Activated T-cell treated with anti-CD3 and anti-CD28 coated beads for 1 hour (primary cell): ENCODE measurements at regions not wholly inside any gene's neighbourhood (a gene's known extent, or its start where the extent isn't known, plus 50 kb on each side); places are given as distances from the start of the nearest gene placed in this dataset.

Experiments used
- DNase-seq: peaks from one replicate; pipeline ENCODE4 v3.0.0-alpha.2; 2020; ENCODE audit warnings: low read depth

- DNase-seq, result no peak
Measured at GRCh38 chr2:125491663-125492062, 1164.3 kb upstream of the GYPC start.

GRCh38 chr2:125512313-125512712 is 1143.6 kb upstream of the GYPC start:
- DNase-seq, result no peak

- no peak for DNase-seq
Measured at GRCh38 chr2:125516496-125517109, 1139.4 kb upstream of the GYPC start.

GRCh38 chr2:125526093-125526492 is 1129.9 kb upstream of the GYPC start:
- no peak for DNase-seq

- no peak for DNase-seq
Measured at GRCh38 chr2:125535089-125535488, 1120.9 kb upstream of the GYPC start.

- DNase-seq, result no peak
Measured at GRCh38 chr2:125543968-125544514, 1111.9 kb upstream of the GYPC start.

GRCh38 chr2:125553768-125554167 is 1102.2 kb upstream of the GYPC start:
- no peak for DNase-seq

GRCh38 chr2:125554956-125555355 is 1101.0 kb upstream of the GYPC start:
- DNase-seq, result no peak

- no peak for DNase-seq
Measured at GRCh38 chr2:125559186-125559585, 1096.8 kb upstream of the GYPC start.

- no peak for DNase-seq
Measured at GRCh38 chr2:125560855-125561254, 1095.1 kb upstream of the GYPC start.

- DNase-seq, result no peak
Measured at GRCh38 chr2:125561302-125561701, 1094.7 kb upstream of the GYPC start.

GRCh38 chr2:125562924-125563323 is 1093.0 kb upstream of the GYPC start:
- no peak for DNase-seq

GRCh38 chr2:125564471-125564870 is 1091.5 kb upstream of the GYPC start:
- DNase-seq, result no peak

- no peak for DNase-seq
Measured at GRCh38 chr2:125566422-125566821, 1089.5 kb upstream of the GYPC start.

GRCh38 chr2:125567100-125567499 is 1088.9 kb upstream of the GYPC start:
- DNase-seq, result no peak

GRCh38 chr2:125572660-125573059 is 1083.3 kb upstream of the GYPC start:
- no peak for DNase-seq

- DNase-seq, result no peak
Measured at GRCh38 chr2:125573432-125573831, 1082.5 kb upstream of the GYPC start.

- no peak for DNase-seq
Measured at GRCh38 chr2:125576558-125576957, 1079.4 kb upstream of the GYPC start.

GRCh38 chr2:125581557-125581956 is 1074.4 kb upstream of the GYPC start:
- no peak for DNase-seq

GRCh38 chr2:125582516-125582915 is 1073.4 kb upstream of the GYPC start:
- DNase-seq, result no peak

GRCh38 chr2:125584732-125585131 is 1071.2 kb upstream of the GYPC start:
- no peak for DNase-seq

- no peak for DNase-seq
Measured at GRCh38 chr2:125588780-125589179, 1067.2 kb upstream of the GYPC start.

GRCh38 chr2:125591954-125592353 is 1064.0 kb upstream of the GYPC start:
- DNase-seq, result no peak

GRCh38 chr2:125593036-125593435 is 1062.9 kb upstream of the GYPC start:
- DNase-seq, result no peak
